DMS79 (cell line): ENCODE measurements at regions not wholly inside any gene's neighbourhood (a gene's known extent, or its start where the extent isn't known, plus 50 kb on each side); places are given as distances from the start of the nearest gene placed in this dataset.
"Not testable (repeated sequence)": the region's sequence is repeated elsewhere in the genome, so short reads cannot be mapped to it uniquely, and the experiment has no call there.

ENCODE experiments used
- DNase-seq: peaks from one replicate; lab custom pipeline; 2025; lab: John Stamatoyannopoulos, UW

GRCh38 chr5:18354828-18355227 is 720.6 kb downstream of the TAF11L14 start:
- no peak for DNase-seq

- DNase-seq = no peak
Measured at GRCh38 chr5:18357486-18357885, 723.2 kb downstream of the TAF11L14 start.

GRCh38 chr5:18366234-18366633 is 732.0 kb downstream of the TAF11L14 start:
- no peak for DNase-seq

GRCh38 chr5:18370531-18370930 is 736.3 kb downstream of the TAF11L14 start:
- DNase-seq = no peak

- DNase-seq = no peak
Measured at GRCh38 chr5:18375641-18376040, 741.4 kb downstream of the TAF11L14 start.

GRCh38 chr5:18378066-18378465 is 743.8 kb downstream of the TAF11L14 start:
- DNase-seq = no peak

GRCh38 chr5:18379189-18379588 is 744.9 kb downstream of the TAF11L14 start:
- no peak for DNase-seq

GRCh38 chr5:18380729-18381362 is 746.6 kb downstream of the TAF11L14 start:
- no peak for DNase-seq

- no peak for DNase-seq
Measured at GRCh38 chr5:18393565-18394442, 759.5 kb downstream of the TAF11L14 start.

- DNase-seq = no peak
Measured at GRCh38 chr5:18394443-18394804, 760.2 kb downstream of the TAF11L14 start.

- no peak for DNase-seq
Measured at GRCh38 chr5:18395126-18396110, 761.2 kb downstream of the TAF11L14 start.

- no peak for DNase-seq
Measured at GRCh38 chr5:18397371-18397770, 763.1 kb downstream of the TAF11L14 start.

GRCh38 chr5:18397891-18398290 is 763.6 kb downstream of the TAF11L14 start:
- no peak for DNase-seq

- DNase-seq = not testable (repeated sequence)
Measured at GRCh38 chr5:18399461-18400327, 765.4 kb downstream of the TAF11L14 start.

GRCh38 chr5:18403141-18403540 is 768.9 kb downstream of the TAF11L14 start:
- DNase-seq = no peak

- no peak for DNase-seq
Measured at GRCh38 chr5:18403941-18404438, 769.7 kb downstream of the TAF11L14 start.

GRCh38 chr5:18420711-18421110 is 786.5 kb downstream of the TAF11L14 start:
- no peak for DNase-seq

GRCh38 chr5:18433336-18433735 is 799.1 kb downstream of the TAF11L14 start:
- DNase-seq = no peak

GRCh38 chr5:18438126-18438525 is 803.9 kb downstream of the TAF11L14 start:
- no peak for DNase-seq

- no peak for DNase-seq
Measured at GRCh38 chr5:18455521-18455920, 821.3 kb downstream of the TAF11L14 start.

GRCh38 chr5:18457255-18457654 is 823.0 kb downstream of the TAF11L14 start:
- no peak for DNase-seq
